ENCODE measurements at regions not wholly inside any gene's neighbourhood (a gene's known extent, or its start where the extent isn't known, plus 50 kb on each side); places are given as distances from the start of the nearest gene placed in this dataset.
A peak's percentile ranks its signal among the peaks of the same experiment; 100 is the strongest.
"Not testable (repeated sequence)": the region's sequence is repeated elsewhere in the genome, so short reads cannot be mapped to it uniquely, and the experiment has no call there.

DNA sequence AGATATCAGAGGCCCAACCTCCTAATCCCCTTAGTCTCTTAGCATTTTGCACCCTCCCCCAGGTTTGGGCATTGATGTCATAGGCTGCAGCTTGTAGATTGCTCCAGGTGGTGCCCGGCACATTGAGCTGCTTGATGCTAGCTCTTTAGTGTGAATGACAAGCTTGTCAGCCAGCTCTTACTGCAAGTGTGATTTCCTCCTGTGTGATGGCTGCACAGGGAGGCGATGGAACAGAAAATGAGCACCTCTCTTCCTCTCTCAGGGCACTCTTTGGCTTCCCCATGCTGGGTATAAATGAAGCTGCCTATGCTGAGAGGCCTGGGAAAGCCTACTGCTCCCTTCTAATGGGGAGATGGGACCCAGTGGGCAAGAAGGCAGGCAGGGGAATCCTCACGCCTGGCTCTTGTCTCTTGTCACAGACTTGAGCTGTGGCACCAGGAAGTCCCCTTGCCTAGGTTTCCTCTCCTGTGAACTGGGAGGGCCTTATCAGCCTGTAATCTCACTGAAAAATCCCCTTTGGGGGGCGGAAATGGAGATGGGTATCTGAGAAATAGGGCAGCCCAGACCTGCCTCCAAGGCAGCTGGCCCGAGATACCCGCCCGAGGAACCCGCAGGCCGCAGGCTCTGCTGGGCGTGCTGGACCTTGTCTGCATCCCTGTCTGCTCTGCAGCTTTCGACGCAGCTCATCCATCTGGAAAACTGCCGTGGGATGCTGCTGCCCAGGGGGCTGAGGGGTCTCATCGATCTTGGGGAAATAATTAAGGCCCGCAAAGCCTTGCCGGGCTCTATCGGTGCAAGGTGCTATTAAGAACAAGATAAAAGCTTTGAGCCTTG, 163.5 kb upstream of the CXCR4 start:
- peak overlapping the region; percentile 86 for H3K27ac Mint-ChIP-seq
- intact Hi-C loops (cut with DNase I, micrococcal nuclease), result loop anchor here in 1 of 2 experiments (1.0 to 5.0 kb wide), 2 partner anchors 44 to 46 kb away; no protein-coding TSS in a partner anchor
- H3K36me3 Mint-ChIP-seq (ENCODE audit: low read depth), result no peaks in the 10 kb centered on the region
- H3K27me3 Mint-ChIP-seq, result no peaks in the 10 kb centered on the region
- H3K27me3 ChIP-seq (ENCODE audit: control insufficient read depth in 1 of 2, insufficient read depth in 2 of 2, low read length in 2 of 2), result no peaks in the 10 kb centered on the region
- CTCF ChIA-PET, result interaction anchor here (0.8 to 1.7 kb wide), 7 partner anchors 10 to 103 kb away, joined by 3 to 7 read pairs (median 3); no protein-coding TSS in a partner anchor
- peak; percentile 16 to 92 (median 32) for DNase-seq
- ATAC-seq (ENCODE audit: poor library complexity), result peak; percentile 78
- H3K4me1 Mint-ChIP-seq (ENCODE audit: low read depth), result peaks cover 40% of the 10 kb centered on the region
- H3K36me3 ChIP-seq (ENCODE audit: insufficient read depth, low read length), result no peaks in the 10 kb centered on the region
- H3K4me3 ChIP-seq (ENCODE audit: low read length), result no peak overlapping the region
- peaks cover 31% of the 10 kb centered on the region for H3K4me1 ChIP-seq (ENCODE audit: insufficient read depth, low read length)
- peak overlapping the region; percentile 5 for H3K4me3 Mint-ChIP-seq
- H3K9me3 Mint-ChIP-seq, result no peaks in the 10 kb centered on the region
- H3K9me3 ChIP-seq (ENCODE audit: control insufficient read depth in 1 of 2, insufficient read depth in 1 of 2, low read length in 2 of 2), result no peaks in the 10 kb centered on the region
- TF ChIP-seq, protein P1, sequence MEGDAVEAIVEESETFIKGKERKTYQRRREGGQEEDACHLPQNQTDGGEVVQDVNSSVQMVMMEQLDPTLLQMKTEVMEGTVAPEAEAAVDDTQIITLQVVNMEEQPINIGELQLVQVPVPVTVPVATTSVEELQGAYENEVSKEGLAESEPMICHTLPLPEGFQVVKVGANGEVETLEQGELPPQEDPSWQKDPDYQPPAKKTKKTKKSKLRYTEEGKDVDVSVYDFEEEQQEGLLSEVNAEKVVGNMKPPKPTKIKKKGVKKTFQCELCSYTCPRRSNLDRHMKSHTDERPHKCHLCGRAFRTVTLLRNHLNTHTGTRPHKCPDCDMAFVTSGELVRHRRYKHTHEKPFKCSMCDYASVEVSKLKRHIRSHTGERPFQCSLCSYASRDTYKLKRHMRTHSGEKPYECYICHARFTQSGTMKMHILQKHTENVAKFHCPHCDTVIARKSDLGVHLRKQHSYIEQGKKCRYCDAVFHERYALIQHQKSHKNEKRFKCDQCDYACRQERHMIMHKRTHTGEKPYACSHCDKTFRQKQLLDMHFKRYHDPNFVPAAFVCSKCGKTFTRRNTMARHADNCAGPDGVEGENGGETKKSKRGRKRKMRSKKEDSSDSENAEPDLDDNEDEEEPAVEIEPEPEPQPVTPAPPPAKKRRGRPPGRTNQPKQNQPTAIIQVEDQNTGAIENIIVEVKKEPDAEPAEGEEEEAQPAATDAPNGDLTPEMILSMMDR (IDR thresholded peaks at IDR 0.05), result no peak
- POLR2A ChIA-PET, result interaction anchor here (0.6 to 2.3 kb wide), 14 partner anchors 10 to 298 kb away, joined by 3 to 8 read pairs (median 4); no protein-coding TSS in a partner anchor
- H3K27ac ChIP-seq (ENCODE audit: low read depth in 1 of 2, low read length in 2 of 2), result peak overlapping the region; percentile 8 to 58

DNA sequence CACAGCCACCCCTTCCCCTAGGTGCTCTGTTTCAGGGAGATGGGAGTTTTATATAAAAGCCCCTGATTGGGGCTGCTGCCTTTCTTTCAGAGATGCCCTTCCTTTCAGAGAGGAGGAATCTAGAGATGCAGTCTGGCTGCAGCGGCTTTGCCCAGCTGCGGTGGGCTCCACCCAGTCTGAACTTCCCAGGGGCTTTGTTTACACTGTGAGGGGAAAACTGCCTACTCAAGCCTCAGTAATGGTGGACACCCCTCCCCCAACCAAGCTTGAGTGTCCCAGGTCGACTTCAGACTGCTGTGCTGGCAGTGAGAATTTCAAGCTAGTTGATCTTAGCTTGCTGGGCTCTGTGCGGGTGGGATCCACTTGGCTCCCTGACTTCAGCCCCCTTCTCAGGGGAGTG, 148.4 kb upstream of the CXCR4 start:
- H3K27me3 Mint-ChIP-seq; H3K36me3 Mint-ChIP-seq (ENCODE audit: low read depth); H3K4me3 Mint-ChIP-seq; H3K4me3 ChIP-seq (ENCODE audit: low read length); H3K4me1 ChIP-seq (ENCODE audit: insufficient read depth, low read length); H3K9me3 ChIP-seq (ENCODE audit: control insufficient read depth in 1 of 2, insufficient read depth in 1 of 2, low read length in 2 of 2); CTCF ChIA-PET; H3K36me3 ChIP-seq (ENCODE audit: insufficient read depth, low read length); H3K4me1 Mint-ChIP-seq (ENCODE audit: low read depth); DNase-seq; ATAC-seq (ENCODE audit: poor library complexity); POLR2A ChIA-PET; intact Hi-C loops (cut with DNase I, micrococcal nuclease); H3K27ac Mint-ChIP-seq; H3K27me3 ChIP-seq (ENCODE audit: control insufficient read depth in 1 of 2, insufficient read depth in 2 of 2, low read length in 2 of 2); H3K27ac ChIP-seq (ENCODE audit: low read depth in 1 of 2, low read length in 2 of 2): not testable (repeated sequence)
- H3K9me3 Mint-ChIP-seq, result peaks cover 15% of the 10 kb centered on the region

DNA sequence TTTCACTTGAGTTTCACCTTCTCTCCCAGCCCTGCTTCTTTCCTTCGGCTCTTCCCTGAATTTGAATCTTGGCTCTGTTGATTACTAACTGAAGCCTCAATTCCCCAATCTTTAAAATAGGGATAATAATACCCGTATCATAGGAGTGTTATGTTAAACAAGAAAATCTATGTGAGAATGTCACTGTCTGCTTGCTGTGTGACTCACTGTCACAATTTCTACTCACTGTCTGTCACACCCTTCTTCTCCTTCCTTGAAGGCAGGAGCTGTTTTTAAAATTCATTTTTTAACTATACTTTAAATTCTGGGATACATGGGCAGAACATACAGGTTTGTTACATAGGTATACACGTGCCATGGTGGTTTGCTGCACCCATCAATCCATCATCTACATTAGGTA, 141.6 kb upstream of the CXCR4 start:
- ATAC-seq (ENCODE audit: poor library complexity) (no peak), DNase-seq (no peak)
- no peak overlapping the region for H3K4me3 Mint-ChIP-seq
- H3K9me3 Mint-ChIP-seq, result peaks cover 7% of the 10 kb centered on the region
- Histone ChIP-seq H3K27me3 (ENCODE audit: control insufficient read depth in 1 of 2, insufficient read depth in 2 of 2, low read length in 2 of 2) (no peaks in the 10 kb centered on the region), H3K4me3 (ENCODE audit: low read length) (no peak overlapping the region), H3K27ac (ENCODE audit: low read depth in 1 of 2, low read length in 2 of 2) (no peak overlapping the region), H3K9me3 (ENCODE audit: control insufficient read depth in 1 of 2, insufficient read depth in 1 of 2, low read length in 2 of 2) (no peaks in the 10 kb centered on the region), H3K36me3 (ENCODE audit: insufficient read depth, low read length) (no peaks in the 10 kb centered on the region), H3K4me1 (ENCODE audit: insufficient read depth, low read length) (no peaks in the 10 kb centered on the region)
- no peaks in the 10 kb centered on the region for H3K27me3 Mint-ChIP-seq
- no peak overlapping the region for H3K27ac Mint-ChIP-seq
- CTCF ChIA-PET, result interaction anchor here (1.1 to 1.3 kb wide), 2 partner anchors 54 to 67 kb away, joined by 3 to 4 read pairs; no protein-coding TSS in a partner anchor
- intact Hi-C loops (cut with DNase I, micrococcal nuclease), result loop anchor here (5.0 to 10.0 kb wide), 3 partner anchors 118 to 335 kb away; partner anchors contain the start of gene CXCR4 (in 1 of the 2)
- POLR2A ChIA-PET, result no interaction called here
- TF ChIP-seq, protein P1 (IDR thresholded peaks at IDR 0.05), result no peak
- H3K4me1 Mint-ChIP-seq (ENCODE audit: low read depth), result peaks cover 20% of the 10 kb centered on the region
- H3K36me3 Mint-ChIP-seq (ENCODE audit: low read depth), result peaks cover 6% of the 10 kb centered on the region
